ENCODE measurements at regions not wholly inside any gene's neighbourhood (a gene's known extent, or its start where the extent isn't known, plus 50 kb on each side); places are given as distances from the start of the nearest gene placed in this dataset.

- TF ChIP-seq POLR2A (IDR thresholded peaks at IDR 0.05) = no peak
- TF ChIP-seq CTCF (IDR thresholded peaks at IDR 0.05) = no peak
- no peak for TF ChIP-seq POLR2AphosphoS5 (IDR thresholded peaks at IDR 0.05)
Observed at GRCh38 chr7:17026269-17026668, 144.5 kb upstream of the AGR3 start.

Data from breast epithelium (tissue), 3 donors.